HG02763 (cell line): ENCODE measurements at regions not wholly inside any gene's neighbourhood (a gene's known extent, or its start where the extent isn't known, plus 50 kb on each side); places are given as distances from the start of the nearest gene placed in this dataset.

Experiments
- ATAC-seq: cut with Tn5 transposase; IDR thresholded peaks from one replicate; pipeline ENCODE4 v1.9.1; 2021; ENCODE audit warnings: mild to moderate bottlenecking, moderate library complexity; ENCODE audit not compliant: unreplicated experiment

DNA sequence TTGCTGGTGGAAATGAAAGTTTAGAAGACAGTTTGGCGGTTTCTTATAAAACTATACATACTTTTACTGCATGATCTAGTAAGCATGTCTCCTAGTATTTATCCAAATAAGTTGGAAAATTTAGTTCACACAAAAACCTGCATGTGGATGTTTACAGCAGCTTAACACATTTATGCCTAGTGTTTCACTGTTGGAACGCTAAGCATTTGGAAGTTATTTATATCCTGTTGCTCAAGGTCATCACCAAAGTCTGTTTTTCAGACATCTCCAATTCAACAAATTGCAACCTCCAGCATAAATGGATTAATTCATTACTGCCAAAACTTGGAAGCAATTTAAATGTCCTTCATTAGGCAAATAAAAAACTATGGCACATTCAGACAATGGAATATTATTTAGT lies 461.8 kb downstream of the SUCLA2 start:
- no peak for ATAC-seq

DNA sequence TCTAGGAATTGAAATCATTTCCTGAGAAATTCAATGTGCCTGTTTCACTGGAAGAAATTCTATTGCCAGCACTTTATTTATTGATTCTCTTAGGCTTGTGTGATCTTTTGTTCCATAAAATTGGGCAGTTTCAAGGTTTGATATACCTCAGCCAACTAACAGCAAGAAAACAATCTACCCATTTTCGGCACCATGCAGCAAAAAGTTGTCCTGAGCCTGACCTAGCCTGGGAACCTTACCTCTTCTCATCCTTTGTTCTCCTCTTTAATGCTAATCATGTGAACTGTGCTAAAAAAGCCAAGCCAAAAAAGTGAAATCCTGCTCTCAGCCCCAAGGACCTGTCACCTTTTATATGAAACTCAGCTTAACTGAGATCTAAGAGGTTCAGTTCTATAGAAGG lies 477.3 kb downstream of the SUCLA2 start:
- ATAC-seq = no peak

DNA sequence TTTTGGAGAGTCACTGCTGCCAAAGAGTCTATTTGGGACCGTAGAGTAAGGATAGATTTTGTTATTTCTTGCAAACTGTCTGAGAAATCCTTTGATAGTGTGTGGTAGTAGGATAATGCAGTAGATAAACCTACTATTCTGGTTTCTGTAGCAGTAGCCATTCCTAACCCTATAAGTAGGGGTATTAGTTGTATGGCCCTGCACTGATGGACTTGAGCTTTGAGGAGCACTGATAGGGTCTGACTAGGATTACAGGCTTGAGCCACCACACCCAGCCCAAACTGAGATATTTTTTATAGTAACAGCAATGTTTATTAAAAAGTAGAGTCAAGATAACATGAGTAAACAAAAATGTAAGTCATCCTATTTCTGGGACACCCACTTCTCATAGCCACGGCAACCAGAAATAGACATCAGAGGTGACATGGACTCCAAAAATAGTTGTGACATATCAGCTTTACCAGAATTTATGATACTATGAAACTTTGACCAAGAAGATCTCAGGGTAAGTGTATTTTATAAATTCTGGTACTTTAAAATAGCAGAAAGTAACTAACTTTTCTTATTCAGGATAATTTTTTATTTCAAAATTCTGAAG lies 479.1 kb downstream of the SUCLA2 start:
- no peak for ATAC-seq

DNA sequence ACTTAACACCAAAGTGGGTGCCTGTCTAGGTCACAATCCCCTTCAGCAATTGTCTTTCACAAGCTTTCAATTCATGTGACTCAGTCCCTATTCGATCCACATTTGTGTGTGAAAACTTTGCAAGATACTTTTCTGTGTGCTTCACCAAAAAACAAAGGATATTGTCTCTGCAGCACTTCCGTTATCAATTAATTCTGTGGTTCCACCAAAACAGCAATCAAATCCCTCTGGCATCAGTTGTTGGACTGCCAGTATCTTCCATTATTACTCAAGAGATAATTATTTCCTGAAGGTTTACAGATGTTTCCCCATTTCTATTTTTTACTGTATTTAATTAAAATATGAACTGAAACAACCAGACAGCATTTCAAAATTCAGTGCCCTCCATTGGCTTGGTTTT lies 481.4 kb downstream of the SUCLA2 start:
- ATAC-seq = no peak

DNA sequence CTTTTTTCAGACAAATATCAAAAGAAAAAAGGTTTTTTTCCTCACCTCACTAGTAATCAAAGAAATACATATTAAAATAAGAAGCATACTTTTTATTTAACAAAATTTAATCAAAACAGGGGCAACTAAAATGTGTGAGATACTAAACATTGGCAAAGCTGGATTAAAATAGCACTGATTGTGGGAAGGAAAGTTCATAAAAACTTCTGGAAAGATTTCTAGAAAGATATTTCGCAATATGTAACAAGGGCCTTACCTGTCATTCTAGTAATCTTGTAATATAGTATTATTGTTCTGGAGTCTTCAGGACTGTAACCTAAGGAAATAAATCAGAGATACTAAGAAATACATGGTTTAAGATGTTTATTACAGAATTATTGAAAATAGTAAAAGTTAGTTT lies 482.5 kb downstream of the SUCLA2 start:
- ATAC-seq = no peak

DNA sequence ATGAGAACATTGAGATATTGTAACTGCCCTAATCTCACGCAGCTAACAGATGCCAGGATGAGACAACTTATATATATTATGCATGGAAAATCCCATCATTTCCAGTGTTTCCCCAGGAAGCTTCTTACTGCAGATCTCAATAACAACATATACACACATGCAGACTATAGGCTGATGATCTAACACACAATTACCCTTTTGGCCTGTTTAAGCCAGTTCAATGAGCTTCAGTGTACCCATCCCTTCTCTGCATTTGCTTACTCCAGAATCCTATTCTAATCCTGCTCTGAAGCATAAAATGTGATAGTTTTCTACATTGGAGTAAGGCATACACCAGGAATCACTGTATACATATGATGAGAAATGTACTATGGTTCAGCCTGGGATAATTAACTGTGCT lies 489.4 kb downstream of the SUCLA2 start:
- no peak for ATAC-seq

DNA sequence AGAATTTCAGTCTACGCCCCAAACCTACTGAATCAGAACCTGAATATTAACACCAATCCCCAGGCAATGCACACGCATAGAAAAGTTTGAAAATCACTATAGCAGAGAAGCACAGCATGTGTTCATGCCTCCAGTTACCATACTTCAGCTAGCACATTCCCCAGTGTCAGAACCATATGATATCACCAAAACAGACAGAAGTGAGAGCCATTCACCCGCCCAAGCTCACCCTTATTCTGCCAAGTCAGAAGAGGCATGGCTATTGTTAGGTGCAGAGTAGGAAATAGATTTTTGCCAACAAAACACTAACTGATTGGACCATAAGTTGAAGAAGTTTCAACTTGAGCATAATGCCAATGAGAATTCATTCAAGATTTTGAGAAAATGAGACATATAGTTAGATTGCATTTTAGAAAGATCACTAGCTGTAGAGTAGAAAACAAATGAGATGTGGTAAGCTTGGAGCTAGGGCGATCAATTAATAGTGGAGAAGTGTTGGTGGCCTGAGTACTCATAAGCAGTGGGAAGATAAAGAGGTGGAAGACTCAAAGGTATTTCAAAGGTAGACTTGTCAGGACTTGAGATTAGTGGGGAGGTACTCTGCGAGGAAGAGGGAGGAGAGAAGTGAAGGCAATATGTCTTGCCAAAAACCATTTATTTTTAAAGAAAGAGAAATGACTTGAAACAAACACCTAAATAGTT lies 492.4 kb downstream of the SUCLA2 start:
- ATAC-seq = no peak

DNA sequence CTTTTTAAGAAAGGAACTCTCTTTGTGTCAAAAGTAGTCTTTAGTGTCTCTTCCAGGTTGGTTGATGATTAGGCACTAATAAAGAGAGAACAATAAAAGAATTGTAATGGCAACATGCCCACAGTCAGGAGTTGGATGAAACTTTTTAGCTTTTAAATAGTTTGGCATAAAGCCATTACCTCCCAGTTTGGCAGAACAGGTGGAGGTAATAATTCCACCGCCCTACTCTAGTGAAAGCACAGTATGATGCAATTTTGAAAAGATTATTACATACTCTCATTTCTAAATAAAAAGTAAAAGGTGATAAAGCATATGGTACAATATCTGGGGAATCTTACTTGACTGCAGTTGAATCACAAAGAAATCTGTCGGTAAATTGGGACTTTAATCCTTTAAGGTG lies 497.6 kb downstream of the SUCLA2 start:
- no peak for ATAC-seq

DNA sequence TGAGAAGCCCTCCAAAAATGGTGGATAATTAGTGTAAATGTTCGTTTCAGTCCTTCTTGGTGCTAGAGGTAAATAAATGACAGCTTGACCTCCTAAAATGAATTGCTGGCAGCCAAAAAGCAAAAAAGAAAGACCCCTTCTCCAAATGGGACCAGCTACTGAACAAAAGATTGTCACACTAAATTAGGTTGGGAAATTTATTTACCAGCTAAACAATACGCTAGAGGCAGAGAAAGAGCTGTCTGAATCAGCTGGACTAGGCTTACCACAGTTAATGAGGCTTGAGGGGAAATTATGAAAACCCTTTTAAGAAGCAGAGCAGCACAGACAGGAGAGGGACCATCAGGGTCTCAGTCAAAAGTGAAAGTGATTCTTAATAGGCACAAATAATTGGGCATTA lies 498.9 kb downstream of the SUCLA2 start:
- no peak for ATAC-seq

DNA sequence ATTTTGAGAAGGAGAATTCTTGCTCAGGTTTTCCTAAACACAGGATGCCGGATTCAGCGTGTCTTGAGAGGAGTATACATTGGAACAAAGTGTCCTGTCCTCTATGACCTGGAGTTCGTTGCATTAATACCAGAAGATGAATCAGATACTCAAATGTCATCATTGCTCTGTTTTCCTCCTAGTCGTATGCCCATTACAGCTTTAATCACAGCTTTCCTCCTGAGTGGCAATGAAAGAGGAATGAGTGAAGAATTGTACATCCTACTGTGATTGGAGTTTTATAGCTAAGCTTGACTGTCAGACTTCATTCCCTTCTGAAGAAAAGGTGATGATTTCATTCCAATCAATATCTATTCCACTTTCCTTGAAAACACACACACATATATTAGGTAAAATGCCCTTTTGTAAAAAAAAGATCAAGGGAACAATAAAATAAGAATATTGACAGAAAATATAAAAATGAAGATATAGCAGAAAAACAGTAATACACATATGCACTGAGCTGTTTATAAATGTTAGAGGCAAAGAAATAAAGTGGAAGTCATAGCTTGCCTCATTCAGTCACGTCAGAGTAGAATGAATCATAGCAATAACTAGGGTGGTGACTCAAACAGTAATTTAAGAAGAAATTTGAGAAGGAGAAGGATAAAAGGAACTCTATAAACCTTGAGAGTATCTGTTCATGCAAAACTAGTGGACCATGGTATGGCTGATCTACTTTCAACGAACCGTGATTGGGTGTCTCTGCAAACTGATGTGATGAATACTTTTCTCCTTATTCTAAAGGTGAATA lies 501.5 kb downstream of the SUCLA2 start:
- no peak for ATAC-seq

DNA sequence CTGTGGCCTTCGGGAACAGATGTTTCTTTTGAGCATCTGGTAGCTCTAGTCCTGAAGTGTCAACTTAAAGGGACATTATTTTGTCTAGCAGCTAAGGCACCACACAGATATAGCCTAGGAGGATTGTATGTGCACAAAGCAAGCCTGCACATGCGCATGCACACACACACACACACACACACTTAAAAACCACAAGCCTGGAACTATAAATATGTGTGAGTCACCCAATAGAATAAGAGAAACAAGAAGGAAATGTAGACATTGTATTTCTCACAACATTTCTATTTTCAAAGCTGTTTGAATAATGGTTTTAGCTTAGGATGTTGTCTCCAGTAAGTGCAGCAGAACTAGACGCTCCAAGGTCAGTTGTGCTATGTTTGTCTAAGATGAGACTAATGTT lies 516.5 kb downstream of the SUCLA2 start:
- ATAC-seq = no peak

DNA sequence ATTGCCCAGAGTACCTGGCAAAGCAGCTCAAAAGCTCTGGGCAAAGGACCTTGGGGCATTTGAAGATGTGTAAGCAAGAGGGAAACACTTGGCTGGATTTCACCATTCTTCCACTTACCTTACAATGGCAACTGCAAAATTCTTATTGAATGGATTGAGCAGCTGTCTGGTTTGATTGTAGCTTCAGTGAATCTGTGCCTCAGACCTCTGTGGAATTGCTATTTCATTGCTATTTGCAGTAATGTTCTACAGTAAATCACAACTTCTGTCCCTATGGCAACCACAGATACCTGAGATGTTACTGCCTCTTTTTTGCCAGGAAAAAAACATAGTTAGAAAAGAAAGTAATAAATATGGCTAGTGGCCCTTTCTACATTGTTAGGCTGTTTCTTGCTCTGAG lies 519.5 kb downstream of the SUCLA2 start:
- ATAC-seq = no peak

DNA sequence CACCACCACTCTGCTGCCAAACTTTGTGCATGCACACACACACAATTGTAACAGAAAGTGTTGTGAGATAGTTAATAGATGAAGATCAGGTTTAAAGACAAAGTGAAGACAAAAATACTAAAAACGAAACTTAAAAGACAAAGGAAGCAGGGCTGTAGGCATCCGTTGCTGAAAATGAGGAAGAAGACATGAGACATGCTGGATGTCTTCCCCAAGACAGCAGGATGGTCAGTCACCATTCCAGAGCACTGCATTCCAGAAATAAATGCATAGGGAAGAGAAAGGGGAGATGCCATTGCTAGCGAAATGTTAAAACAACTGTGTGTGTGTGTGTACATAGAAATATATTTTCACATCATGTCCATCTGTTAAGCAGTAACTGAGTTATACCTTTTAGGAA lies 520.1 kb downstream of the SUCLA2 start:
- ATAC-seq = no peak

DNA sequence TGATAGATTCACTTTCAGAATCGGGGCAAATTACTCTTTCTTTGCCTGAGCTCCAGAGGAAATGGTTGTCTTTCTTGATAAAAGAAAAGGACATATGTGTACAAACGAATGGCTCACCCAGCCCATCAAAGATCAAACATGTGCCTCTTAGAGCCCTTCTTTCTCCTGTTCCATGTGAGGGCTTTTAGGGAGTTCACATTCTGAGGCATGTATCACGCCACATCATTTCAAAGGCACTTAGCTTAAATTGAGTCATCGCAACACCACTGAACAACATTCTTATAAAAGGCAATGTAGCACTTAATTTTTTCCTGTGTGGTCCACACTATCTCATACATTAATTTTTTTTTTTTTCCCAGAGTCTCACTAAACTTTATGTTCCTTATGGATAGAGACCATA lies 521.0 kb downstream of the SUCLA2 start:
- ATAC-seq = no peak

DNA sequence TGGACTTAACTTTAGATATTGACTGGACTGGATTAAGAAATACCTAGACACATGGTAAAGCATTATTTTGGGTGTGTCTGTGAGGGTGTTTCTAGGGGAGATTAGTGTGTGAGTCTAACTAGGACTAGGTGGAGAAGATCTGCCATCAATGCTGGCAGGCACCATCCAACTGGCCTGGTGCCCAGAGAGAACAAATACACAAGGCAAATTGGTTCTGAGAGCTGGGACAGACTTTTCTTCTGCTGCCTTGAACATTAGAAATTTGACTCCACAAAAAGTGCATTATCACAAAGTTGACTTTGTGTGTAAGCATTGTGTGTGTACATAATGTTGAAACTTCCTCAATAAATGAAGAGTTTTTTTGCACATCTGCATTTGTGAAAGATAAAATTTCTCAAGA lies 522.1 kb downstream of the SUCLA2 start:
- no peak for ATAC-seq

DNA sequence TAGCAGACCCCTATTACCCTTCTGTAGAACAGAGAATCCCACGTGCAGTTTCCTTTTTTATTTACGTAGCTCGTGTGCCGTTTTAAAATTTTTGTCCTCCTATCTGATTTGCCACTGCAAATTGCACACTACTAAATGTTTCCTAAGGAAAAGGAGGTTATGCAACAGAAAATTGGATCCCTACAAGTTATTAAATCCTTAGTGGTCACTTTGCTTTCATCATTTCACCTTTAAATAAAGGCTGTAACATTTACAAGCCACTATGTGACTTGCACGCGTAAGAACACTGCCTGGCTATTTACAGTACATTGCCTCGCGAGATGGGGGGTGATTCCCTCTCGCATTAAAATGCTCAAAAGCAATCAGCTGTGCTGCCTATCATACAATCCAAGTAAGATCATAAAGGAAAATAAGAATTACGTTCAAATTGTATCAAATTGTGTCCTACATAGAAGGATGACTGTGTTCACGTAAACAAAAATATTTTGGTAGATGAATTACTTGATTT lies 525.6 kb downstream of the SUCLA2 start:
- no peak for ATAC-seq

DNA sequence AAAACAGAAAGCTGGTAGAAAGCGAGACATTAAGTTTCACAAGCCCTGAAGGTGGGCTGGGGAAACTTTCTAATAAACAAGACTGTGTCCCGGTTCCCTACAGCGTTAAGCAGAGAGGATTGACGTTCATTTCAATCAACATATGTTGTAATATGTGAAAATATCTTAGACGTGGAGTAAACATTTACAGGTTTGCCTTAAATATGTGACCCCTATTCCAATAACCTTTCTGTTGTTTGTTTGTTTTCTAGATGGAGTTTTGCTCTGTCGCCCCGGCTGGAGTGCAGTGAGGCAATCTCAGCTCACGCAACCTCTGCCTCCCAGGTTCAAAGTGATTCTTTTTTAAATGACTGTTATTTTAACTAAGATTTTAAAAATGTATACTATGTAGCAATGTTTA lies 526.2 kb downstream of the SUCLA2 start:
- no peak for ATAC-seq

DNA sequence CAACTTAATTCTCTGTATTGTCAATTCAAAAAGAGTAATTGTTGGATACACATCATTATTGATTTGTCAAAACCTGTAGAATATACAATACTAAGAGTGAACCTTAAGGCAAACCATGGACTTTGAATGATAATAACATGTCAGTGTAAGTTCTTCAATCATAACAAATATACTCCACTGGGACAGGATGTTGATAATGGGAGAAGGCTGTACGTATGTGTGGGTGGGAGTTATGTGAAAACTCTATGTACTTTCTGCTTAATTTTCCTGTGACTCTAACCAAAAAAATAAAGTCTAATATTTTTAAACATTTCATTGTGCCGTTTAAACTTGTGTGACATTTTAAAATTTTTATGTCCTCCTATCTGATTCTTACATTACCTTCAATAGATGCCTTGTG lies 526.7 kb downstream of the SUCLA2 start:
- no peak for ATAC-seq

DNA sequence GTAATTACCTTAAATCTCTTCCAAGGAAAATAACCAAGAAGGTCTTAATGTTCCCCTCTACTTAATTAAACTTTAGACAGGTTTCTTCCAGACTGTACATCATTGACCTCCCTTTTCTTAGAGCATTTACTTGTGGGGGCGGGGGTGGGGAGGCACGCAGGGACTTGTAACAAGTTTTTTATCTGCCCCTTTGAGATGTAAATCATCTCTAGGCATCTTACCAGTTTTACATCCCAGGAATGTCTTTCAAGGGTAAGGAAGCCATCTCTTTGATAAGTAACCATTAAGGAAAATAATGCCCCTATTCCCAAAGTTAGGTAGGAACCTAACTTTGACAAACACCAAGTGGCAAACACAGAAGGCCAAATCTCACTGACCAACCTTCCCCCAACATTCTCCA lies 528.6 kb downstream of the SUCLA2 start:
- no peak for ATAC-seq

DNA sequence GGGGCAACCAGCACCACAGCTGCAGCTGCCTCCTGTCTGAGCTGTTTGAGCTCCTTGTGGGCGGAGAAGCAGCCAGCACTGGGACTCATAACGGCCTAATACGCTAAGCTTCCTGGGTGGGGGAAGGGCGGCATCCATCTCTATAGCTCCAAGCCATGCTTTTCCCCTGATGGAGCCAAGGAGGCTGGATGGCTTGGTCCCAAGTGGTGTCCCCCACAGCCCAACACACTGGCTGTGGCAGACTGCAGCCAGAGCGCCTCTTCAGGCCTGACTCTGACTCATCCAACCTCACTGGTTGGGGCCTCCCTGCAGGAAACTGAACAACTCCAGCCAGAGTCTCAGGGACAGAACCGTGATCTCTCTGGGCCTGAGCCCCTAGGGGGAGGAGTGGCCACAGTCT lies 537.3 kb downstream of the SUCLA2 start:
- no peak for ATAC-seq

DNA sequence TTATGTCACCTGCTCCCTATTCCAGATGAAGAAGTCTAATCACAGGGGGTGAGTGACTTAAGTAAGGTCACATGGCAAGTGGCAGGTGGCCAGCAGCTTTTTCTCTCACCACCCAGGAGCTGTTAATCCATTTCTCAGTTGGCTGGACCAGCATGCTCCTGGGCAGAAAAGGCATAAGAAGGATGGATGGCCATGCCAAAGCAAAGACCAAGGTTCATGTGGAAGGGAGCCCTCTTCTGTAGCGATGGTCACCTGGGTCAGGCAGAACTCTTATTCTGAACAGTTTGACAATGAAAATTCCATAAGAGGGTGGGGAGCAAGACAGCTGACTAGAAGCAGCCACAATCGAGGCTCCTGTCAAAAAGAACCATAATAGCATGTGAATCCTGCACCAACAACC lies 538.1 kb downstream of the SUCLA2 start:
- ATAC-seq = no peak

DNA sequence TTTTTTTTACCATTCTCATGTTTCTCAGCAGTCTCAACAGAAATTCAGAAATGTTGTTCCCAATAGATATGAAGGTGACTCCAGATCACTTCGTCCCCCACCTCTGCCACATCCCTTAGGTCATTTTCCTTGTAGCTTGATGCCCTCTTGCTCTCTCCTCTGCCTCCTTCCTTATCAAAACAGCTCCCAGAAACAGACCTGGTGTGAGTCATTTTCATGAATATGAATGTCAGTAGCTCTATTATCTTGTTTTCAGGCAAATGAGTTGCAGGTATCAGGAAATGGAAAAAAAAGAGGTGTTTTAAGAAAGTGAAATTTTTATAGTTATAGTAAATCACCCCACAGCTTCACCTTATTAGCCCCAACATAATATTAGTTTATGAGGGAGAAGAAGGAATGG lies 539.3 kb downstream of the SUCLA2 start:
- ATAC-seq = no peak
